Neuronal stem cell (in vitro differentiated cells): ENCODE measurements at regions not wholly inside any gene's neighbourhood (a gene's known extent, or its start where the extent isn't known, plus 50 kb on each side); places are given as distances from the start of the nearest gene placed in this dataset.

Experiments
- DNase-seq: peaks from one replicate; pipeline ENCODE4 v3.0.0-alpha.2; 2013; ENCODE audit warnings: low spot score
- H2AFZ ChIP-seq: one replicate; pipeline ENCODE4 v1.6.1; 2013; ENCODE audit warnings: mild to moderate bottlenecking, low read length, inconsistent platforms
- H2AK5ac ChIP-seq: 2 replicates; pipeline ENCODE4 v1.6.1; 2013; ENCODE audit warnings: low read depth, mild to moderate bottlenecking, inconsistent platforms, low read length, moderate library complexity, mixed read lengths
- H2BK120ac ChIP-seq: 2 replicates; pipeline ENCODE4 v1.6.1; 2013; ENCODE audit warnings: low read depth, mild to moderate bottlenecking, inconsistent platforms, low read length, moderate library complexity, mixed read lengths
- H2BK12ac ChIP-seq: one replicate; pipeline ENCODE4 v1.6.1; 2013; ENCODE audit warnings: low read length, inconsistent platforms
- H2BK15ac ChIP-seq: 2 replicates; pipeline ENCODE4 v1.6.1; 2013; ENCODE audit warnings: mild to moderate bottlenecking, low read length, inconsistent platforms, mixed read lengths
- H2BK5ac ChIP-seq: one replicate; pipeline ENCODE4 v1.6.1; 2013; ENCODE audit warnings: inconsistent platforms, mild to moderate bottlenecking, low read length, moderate library complexity
- H3K14ac ChIP-seq: one replicate; pipeline ENCODE4 v1.6.1; 2013; ENCODE audit warnings: low read length, inconsistent platforms
- H3K18ac ChIP-seq: 2 replicates; pipeline ENCODE4 v1.6.1; 2013; ENCODE audit warnings: low read length, inconsistent platforms
- H3K23ac ChIP-seq: 2 replicates; pipeline ENCODE4 v1.6.1; 2013; ENCODE audit warnings: low read depth, mild to moderate bottlenecking, mixed read lengths, low read length, inconsistent platforms; ENCODE audit not compliant: poor library complexity
- H3K27ac ChIP-seq: replicated peaks from 3 replicates; pipeline ENCODE4 v1.5.1; 2013; ENCODE audit warnings: low read length, inconsistent platforms
- H3K27me3 ChIP-seq, 3 experiments: 2 replicates each; pipeline ENCODE4 v1.6.1; 2013; ENCODE audit warnings: low read length in 3 of 3, mild to moderate bottlenecking in 2 of 3, inconsistent platforms in 1 of 3, low read depth in 1 of 3, mixed read lengths in 1 of 3, moderate library complexity in 1 of 3; ENCODE audit not compliant: control insufficient read depth in 3 of 3, insufficient read depth in 3 of 3
- H3K36me3 ChIP-seq, 2 donors: replicated peaks in 1 of 2; 2 replicates each; pipeline ENCODE4 v1.6.1; 2013; ENCODE audit warnings: low read length in 2 of 2; ENCODE audit not compliant: control insufficient read depth in 2 of 2, insufficient read depth in 2 of 2
- H3K4ac ChIP-seq: 2 replicates; pipeline ENCODE4 v1.6.1; 2013; ENCODE audit warnings: inconsistent platforms, mild to moderate bottlenecking, low read length, moderate library complexity
- H3K4me1 ChIP-seq, 2 donors: 1 replicate in 1 of 2; 2 replicates in 1 of 2; pipeline ENCODE4 v1.6.1; 2013; ENCODE audit warnings: low read length in 2 of 2, low read depth in 1 of 2; ENCODE audit not compliant: control insufficient read depth in 2 of 2, insufficient read depth in 1 of 2
- H3K4me2 ChIP-seq: one replicate; pipeline ENCODE4 v1.6.1; 2013; ENCODE audit warnings: mild to moderate bottlenecking, low read length, inconsistent platforms; ENCODE audit not compliant: insufficient read depth, poor library complexity, severe bottlenecking
- H3K4me3 ChIP-seq, 2 donors: 2 replicates each; pipeline ENCODE4 v1.5.1; 2013; ENCODE audit warnings: low read length in 2 of 2, mild to moderate bottlenecking in 2 of 2, inconsistent platforms in 1 of 2, moderate library complexity in 1 of 2
- H3K79me1 ChIP-seq: one replicate; pipeline ENCODE4 v1.6.1; 2013; ENCODE audit warnings: low read depth, mild to moderate bottlenecking, inconsistent platforms, low read length, moderate library complexity
- H3K9ac ChIP-seq: one replicate; pipeline ENCODE4 v1.6.1; 2013; ENCODE audit warnings: mild to moderate bottlenecking, low read depth, low read length, inconsistent platforms; ENCODE audit not compliant: poor library complexity
- H3K9me3 ChIP-seq, 2 donors: replicated peaks in 1 of 2; 2 replicates each; pipeline versions ENCODE3 to v1.6.1; 2013; ENCODE audit warnings: low read length in 2 of 2, mild to moderate bottlenecking in 2 of 2, inconsistent platforms in 1 of 2, low read depth in 1 of 2, mixed read lengths in 1 of 2, moderate library complexity in 1 of 2; ENCODE audit not compliant: control insufficient read depth in 2 of 2, insufficient read depth in 1 of 2
- H4K8ac ChIP-seq: one replicate; pipeline ENCODE4 v1.6.1; 2013; ENCODE audit warnings: low read depth, mild to moderate bottlenecking, inconsistent platforms, low read length, moderate library complexity
- H4K91ac ChIP-seq: one replicate; pipeline ENCODE4 v1.6.1; 2013; ENCODE audit warnings: low read length, low read depth, mild to moderate bottlenecking, inconsistent platforms; ENCODE audit not compliant: poor library complexity
- WGBS, 2 donors: extraction: QIAGEN DNeasy Blood & Tissue Kit; methylation state at CpG; one replicate each; pipeline ENCODE4 v1.1.7; 2013; ENCODE audit warnings: missing lambda C conversion rate in 2 of 2, mixed read lengths in 1 of 2; ENCODE audit not compliant: insufficient read length in 2 of 2, insufficient replicate concordance in 1 of 2; ENCODE audit errors: extremely low coverage in 2 of 2; 5-methylcytosine and 5-hydroxymethylcytosine counted together

DNA sequence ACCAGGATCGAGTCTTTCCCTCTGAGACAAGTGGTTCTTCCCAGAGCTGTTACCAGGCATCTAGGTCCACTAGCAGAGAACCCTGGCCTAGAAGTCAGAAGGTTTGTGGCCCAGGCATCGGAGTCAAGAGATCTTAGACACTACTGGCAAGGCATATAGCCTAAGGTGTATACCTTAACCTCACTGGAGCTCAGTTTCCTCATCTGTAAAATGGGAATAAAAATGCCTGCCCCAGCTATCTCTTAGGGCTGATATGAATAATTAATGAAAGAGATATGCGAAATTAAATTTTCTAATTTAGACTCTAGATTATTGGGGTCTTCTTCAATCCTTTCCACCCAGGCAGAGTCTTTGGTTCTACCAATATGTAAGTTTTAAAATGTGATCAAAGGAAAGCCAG is 60.5 kb upstream of the NLK start:
- H2BK12ac ChIP-seq, result no peak overlapping the region
- no CpG with 5 or more reads among the region's 3 CpGs for WGBS, 2 donors
- H3K18ac ChIP-seq, result no peak overlapping the region
- no peak overlapping the region for H2BK120ac ChIP-seq
- H3K9me3 ChIP-seq, result no peaks in the 10 kb centered on the region
- H2BK15ac ChIP-seq, result no peak overlapping the region
- peaks cover 0 to 28% (median 0%) of the 10 kb centered on the region in 3 experiments for H3K27me3 ChIP-seq
- H3K79me1 ChIP-seq, result no peaks in the 10 kb centered on the region
- H4K8ac ChIP-seq, result no peak overlapping the region
- H2AK5ac ChIP-seq, result no peak overlapping the region
- H3K36me3 ChIP-seq, result no peaks in the 10 kb centered on the region
- peak overlapping the region in 1 of 2 donors; percentile 35 for H3K4me3 ChIP-seq
- no peak overlapping the region for H3K14ac ChIP-seq
- no peak overlapping the region for H4K91ac ChIP-seq
- H3K4me2 ChIP-seq, result no peak overlapping the region
- H3K9ac ChIP-seq, result no peak overlapping the region
- no peak overlapping the region for H3K27ac ChIP-seq
- no peak overlapping the region for H3K4ac ChIP-seq
- H3K23ac ChIP-seq, result no peak overlapping the region
- no peaks in the 10 kb centered on the region for H3K4me1 ChIP-seq
- H2AFZ ChIP-seq, result no peak overlapping the region
- no peak overlapping the region for H2BK5ac ChIP-seq
- no peak for DNase-seq

DNA sequence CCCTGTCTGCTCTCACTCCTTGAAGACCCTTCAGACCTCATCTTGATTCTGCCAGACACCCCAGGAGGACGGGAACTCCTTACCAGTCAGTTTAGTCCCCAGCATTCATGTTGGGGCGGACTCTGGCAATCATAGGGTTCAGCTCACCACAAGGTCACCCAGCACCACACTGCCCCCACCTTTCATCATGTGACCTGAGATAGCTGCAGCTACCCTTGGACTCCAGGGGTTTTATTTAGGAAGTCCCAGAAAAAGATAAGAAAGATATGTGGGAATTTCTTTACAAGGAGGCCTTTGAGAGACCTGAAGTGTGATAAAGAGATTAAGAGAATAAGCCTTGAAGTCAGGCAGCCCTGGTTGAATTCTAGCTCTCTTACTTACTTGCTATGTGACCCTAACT is 59.8 kb upstream of the NLK start:
- H4K8ac ChIP-seq, result no peak overlapping the region
- H2BK120ac ChIP-seq, result no peak overlapping the region
- H3K27ac ChIP-seq, result no peak overlapping the region
- H3K36me3 ChIP-seq, result no peaks in the 10 kb centered on the region
- H3K9me3 ChIP-seq, result no peaks in the 10 kb centered on the region
- H3K27me3 ChIP-seq, result peaks cover 0 to 28% (median 0%) of the 10 kb centered on the region in 3 experiments
- H3K9ac ChIP-seq, result no peak overlapping the region
- no peak overlapping the region for H3K4ac ChIP-seq
- H2AK5ac ChIP-seq, result no peak overlapping the region
- no peak overlapping the region for H3K18ac ChIP-seq
- H2BK15ac ChIP-seq, result no peak overlapping the region
- no CpG with 5 or more reads among the region's 2 CpGs for WGBS, 2 donors
- H4K91ac ChIP-seq, result no peak overlapping the region
- no peak overlapping the region for H3K14ac ChIP-seq
- H3K79me1 ChIP-seq, result no peaks in the 10 kb centered on the region
- no peak overlapping the region for H3K23ac ChIP-seq
- DNase-seq, result no peak
- no peak overlapping the region for H2BK5ac ChIP-seq
- no peak overlapping the region for H2AFZ ChIP-seq
- H3K4me1 ChIP-seq, result no peaks in the 10 kb centered on the region
- H3K4me3 ChIP-seq, result no peak overlapping the region
- no peak overlapping the region for H3K4me2 ChIP-seq
- no peak overlapping the region for H2BK12ac ChIP-seq

DNA sequence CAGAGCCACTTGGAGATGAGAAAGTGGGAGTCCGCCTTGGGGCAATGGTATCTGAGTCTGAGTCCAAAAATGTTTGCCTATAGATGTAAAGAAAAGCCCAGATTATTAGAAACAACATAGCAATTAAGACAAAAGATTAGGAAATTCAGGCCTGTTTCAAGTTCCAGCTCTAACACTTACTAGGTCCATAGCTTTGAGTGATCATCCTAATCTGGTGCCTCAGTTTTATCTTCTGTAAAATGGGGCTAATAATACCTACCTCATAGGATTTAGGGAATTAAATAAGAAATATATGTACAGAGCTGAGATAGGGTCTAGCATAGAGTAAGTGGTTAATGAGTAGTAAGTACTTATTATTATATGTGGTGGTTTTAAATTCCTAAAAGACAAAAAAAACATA is 58.6 kb upstream of the NLK start:
- no peaks in the 10 kb centered on the region for H3K79me1 ChIP-seq
- no peak overlapping the region for H3K23ac ChIP-seq
- H3K18ac ChIP-seq, result no peak overlapping the region
- H3K9me3 ChIP-seq, result no peaks in the 10 kb centered on the region
- no peak overlapping the region for H3K4ac ChIP-seq
- no peak overlapping the region for H3K9ac ChIP-seq
- no peak overlapping the region for H4K91ac ChIP-seq
- H3K36me3 ChIP-seq, result no peaks in the 10 kb centered on the region
- H3K4me2 ChIP-seq, result no peak overlapping the region
- no peak overlapping the region for H3K27ac ChIP-seq
- no peak overlapping the region for H3K4me3 ChIP-seq
- H3K14ac ChIP-seq, result no peak overlapping the region
- H2AK5ac ChIP-seq, result no peak overlapping the region
- WGBS, 2 donors, result no CpG with 5 or more reads among the region's 1 CpG
- no peak overlapping the region for H2AFZ ChIP-seq
- no peak overlapping the region for H2BK120ac ChIP-seq
- H2BK5ac ChIP-seq, result no peak overlapping the region
- H4K8ac ChIP-seq, result no peak overlapping the region
- H3K4me1 ChIP-seq, result no peaks in the 10 kb centered on the region
- no peak overlapping the region for H2BK15ac ChIP-seq
- H3K27me3 ChIP-seq, result peaks cover 0 to 28% (median 0%) of the 10 kb centered on the region in 3 experiments
- DNase-seq, result no peak
- no peak overlapping the region for H2BK12ac ChIP-seq

DNA sequence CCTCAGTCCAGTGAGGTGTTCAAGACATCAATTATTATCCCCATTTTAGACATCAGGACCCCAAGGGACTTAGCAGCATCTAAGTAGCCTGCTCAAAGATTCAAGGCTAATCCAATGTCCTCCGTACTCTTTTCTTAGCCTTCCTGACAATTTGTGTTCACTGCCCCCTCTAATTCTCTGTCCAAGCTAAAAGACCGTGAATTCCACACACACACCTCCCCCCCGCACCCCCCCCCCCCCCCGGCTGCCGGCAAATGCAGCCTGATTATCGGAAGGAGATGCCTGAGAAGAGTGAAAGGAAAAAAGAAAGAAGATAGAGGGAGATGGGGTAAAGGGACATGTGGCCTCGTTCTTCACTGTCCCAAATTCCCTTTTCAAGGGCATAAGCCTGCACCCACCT is 58.1 kb upstream of the NLK start:
- H3K27me3 ChIP-seq, result peaks cover 0 to 28% (median 0%) of the 10 kb centered on the region in 3 experiments
- H3K4me1 ChIP-seq, result no peaks in the 10 kb centered on the region
- no peak overlapping the region for H3K27ac ChIP-seq
- no peak for DNase-seq
- H2AK5ac ChIP-seq, result no peak overlapping the region
- no peak overlapping the region for H3K9ac ChIP-seq
- no peak overlapping the region for H3K23ac ChIP-seq
- WGBS, 2 donors, result no CpG with 5 or more reads among the region's 7 CpGs
- no peak overlapping the region for H4K8ac ChIP-seq
- no peak overlapping the region for H3K18ac ChIP-seq
- H2BK15ac ChIP-seq, result no peak overlapping the region
- no peak overlapping the region for H2BK5ac ChIP-seq
- H3K4me3 ChIP-seq, result no peak overlapping the region
- H2AFZ ChIP-seq, result no peak overlapping the region
- no peaks in the 10 kb centered on the region for H3K9me3 ChIP-seq
- H4K91ac ChIP-seq, result no peak overlapping the region
- no peaks in the 10 kb centered on the region for H3K36me3 ChIP-seq
- H2BK12ac ChIP-seq, result no peak overlapping the region
- no peak overlapping the region for H3K4ac ChIP-seq
- H2BK120ac ChIP-seq, result no peak overlapping the region
- H3K4me2 ChIP-seq, result no peak overlapping the region
- H3K14ac ChIP-seq, result no peak overlapping the region
- no peaks in the 10 kb centered on the region for H3K79me1 ChIP-seq
